ENCODE measurements at regions not wholly inside any gene's neighbourhood (a gene's known extent, or its start where the extent isn't known, plus 50 kb on each side); places are given as distances from the start of the nearest gene placed in this dataset.

- TF ChIP-seq POLR2AphosphoS5 (IDR thresholded peaks at IDR 0.05; ENCODE audit: borderline replicate concordance, low read depth, low read length) (no peak), EZH2 (IDR thresholded peaks at IDR 0.05) (no peak), FOXP2 (optimal IDR thresholded peaks at IDR 0.05; ENCODE audit: control extremely low read depth, extremely low read length, insufficient read depth) (no peak)
Measured at GRCh38 chr6:130298258-130298657, 67.6 kb upstream of the TMEM200A start.
